SIG-M5 treated with dmso at 0.1 percent for 504 hours (cell line): ENCODE measurements at regions not wholly inside any gene's neighbourhood (a gene's known extent, or its start where the extent isn't known, plus 50 kb on each side); places are given as distances from the start of the nearest gene placed in this dataset.
"Not testable (repeated sequence)": the region's sequence is repeated elsewhere in the genome, so short reads cannot be mapped to it uniquely, and the experiment has no call there.

ENCODE experiments used
- DNase-seq: peaks from one replicate; lab custom pipeline; 2025; ENCODE audit not compliant: unreplicated experiment; lab: John Stamatoyannopoulos, UW

GRCh38 chr13:81610644-81611043 lies 1269.7 kb upstream of the SPRY2 start:
- DNase-seq = no peak

DNA sequence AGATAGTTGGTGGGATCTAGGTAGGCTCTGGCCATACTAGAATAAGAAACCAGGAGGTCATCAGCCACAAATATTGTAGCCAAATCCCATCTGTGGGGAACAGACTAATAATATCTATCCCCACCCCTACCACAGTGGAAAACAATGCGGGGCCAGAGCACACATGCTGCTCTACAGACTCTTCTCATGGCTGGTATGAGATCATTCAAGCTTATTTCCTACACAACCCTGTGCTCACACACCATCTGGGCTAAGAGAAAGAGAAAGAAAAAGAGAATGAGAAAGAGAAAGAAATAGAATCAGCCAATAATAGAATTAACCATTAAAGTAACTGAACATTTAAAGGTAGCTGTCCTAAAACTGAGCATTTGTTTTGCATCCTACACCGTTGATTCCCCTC lies 1268.4 kb upstream of the SPRY2 start:
- DNase-seq = no peak

DNA sequence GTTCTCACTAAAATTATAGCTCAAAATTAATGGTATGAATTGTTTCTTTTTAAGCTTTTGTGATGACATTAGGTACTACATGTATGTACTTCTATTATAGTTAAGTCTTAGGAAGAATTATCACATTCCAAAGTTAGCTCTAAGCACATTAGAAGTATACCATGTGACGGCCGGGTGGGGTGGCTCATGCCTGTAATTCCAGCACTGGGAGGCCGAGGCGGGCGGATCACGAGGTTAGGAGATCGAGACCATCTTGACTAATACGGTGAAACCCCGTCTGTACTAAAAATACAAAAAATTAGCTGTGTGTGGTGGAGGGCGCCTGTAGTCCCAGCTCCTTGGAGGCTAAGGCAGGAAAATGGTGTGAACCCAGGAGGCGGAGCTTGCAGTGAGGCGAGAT lies 1265.1 kb upstream of the SPRY2 start:
- no peak for DNase-seq

DNA sequence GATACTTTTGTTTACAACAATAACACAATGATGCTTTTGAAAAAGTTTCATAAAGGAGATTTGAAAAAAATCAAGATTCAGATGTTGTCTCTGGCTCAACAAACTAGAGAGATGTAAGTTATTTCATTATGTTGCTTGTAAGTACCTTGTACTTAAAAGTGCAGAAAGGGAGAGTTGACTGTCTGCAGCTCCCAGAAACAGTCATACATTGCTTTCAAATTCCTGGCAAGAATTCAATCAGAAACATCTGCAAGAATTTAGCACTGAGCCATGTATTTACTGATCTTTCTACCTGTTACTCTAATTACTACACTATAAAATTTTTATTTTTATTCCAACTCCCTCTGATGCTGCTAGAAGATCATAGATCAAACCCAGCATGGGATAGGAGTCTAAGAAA lies 1261.3 kb upstream of the SPRY2 start:
- DNase-seq = no peak

DNA sequence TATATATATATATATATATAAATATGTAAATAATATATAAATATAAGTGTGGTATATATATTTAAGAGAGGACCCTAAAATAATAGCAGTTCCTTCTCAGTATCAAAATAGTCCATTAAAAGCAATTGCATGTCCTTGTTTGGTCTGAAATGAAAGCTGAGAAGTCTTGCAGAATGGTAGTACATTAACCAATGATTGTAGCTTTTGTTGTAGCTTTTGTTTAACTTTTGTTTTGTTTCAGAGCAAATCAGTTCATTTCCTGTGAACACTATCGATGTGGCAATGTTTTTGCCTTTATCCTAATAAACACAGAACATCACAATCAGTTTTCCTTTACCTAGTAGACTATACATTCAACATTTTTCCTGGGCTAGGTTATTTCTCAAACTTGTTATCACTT lies 1256.2 kb upstream of the SPRY2 start:
- DNase-seq = no peak

DNA sequence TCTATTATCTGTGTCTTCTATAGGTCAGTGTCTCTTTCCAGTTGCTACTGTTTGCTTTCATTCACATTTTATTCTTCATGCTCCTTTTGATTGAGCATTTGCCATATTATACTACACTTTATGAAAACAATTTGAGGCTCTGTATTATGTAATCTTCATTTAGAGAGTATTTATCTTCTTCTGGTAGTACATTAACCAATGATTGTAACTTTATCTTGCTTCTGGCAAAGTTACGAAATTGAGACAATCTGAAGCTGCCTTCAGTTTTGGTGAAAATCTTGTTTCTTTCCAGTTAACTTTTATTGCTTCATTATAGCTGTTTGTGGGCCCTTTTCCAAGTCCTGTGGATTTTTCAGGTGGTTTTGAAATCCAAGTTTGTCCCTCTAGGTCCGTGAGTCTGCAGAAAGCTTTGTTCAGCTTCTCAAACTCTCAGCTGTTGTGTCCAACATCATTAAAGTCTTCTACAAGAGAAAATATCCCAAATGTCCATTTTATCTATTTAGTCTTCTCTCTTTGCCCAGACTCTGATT lies 1255.4 kb upstream of the SPRY2 start:
- DNase-seq = no peak

DNA sequence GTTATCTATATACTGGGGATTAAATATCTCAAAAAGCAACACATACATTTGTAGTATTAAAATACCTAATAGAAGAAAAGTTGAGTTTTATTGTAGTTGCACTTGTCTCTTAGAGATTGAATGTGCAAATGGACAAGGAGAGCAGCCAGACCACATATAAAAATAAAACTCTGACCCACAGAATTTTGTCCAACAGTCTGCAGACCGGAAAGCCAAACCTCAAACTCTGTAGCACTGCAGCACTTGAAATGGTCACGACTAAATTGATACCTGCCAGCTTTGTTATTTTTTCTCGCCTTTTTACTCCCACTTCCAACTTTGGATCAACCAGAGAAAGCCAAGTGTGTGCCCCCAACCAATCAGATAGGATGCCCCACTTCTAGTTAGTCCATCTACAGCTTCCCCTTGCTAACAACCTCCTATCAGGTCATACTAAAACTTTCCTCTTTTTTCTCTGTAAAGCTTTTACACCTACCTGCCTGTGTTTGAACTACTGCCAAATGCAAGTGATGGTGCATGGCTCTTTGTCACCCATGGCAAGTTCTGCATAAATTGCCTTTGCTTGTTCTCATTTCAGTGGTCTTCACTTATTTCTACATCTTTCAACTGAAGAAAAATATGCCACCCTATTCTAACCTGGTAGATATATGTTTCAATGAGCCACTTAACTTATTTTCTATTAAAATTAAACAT lies 1250.7 kb upstream of the SPRY2 start:
- DNase-seq = no peak

DNA sequence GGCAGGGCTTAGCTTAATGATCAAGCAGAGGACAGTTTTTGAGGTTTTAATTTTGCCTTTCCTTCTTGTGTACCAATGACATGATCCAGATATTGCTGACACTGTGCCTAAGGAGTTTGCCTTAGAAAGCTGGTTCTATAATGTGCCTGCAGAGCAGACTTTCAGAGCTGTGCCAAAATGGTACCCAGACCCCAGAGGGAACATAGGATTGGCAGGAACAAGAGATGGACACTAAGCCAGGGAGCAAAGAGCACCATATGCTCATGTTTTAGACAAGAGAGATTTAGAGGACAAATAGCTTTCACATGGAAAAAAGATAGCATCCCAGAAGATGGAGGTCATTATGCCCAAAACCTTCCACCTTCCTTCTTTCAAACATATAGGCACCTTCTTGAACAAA lies 1241.5 kb upstream of the SPRY2 start:
- DNase-seq = no peak

- no peak for DNase-seq
These were observed 1236.8 kb upstream of the SPRY2 start for GRCh38 chr13:81577601-81578195.

DNA sequence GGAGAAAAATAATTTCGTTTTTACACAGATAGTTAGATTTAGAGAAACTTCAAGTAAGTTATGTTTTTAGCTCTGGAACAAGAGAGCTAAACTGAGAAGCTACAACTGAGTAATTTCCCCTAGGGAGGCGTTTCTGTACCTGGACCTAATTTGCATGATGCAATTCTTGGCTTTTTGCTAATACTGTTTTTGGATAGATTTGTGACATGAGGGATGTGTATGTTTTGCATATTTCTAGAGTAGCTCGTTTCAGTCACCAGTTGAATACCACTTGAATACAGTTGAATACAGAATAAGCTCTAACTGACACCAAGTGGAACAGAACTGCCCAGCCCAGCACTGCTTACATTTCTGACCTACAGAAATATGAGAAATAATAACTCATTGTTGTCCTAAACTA lies 1227.9 kb upstream of the SPRY2 start:
- no peak for DNase-seq

GRCh38 chr13:81565849-81566248 lies 1224.9 kb upstream of the SPRY2 start:
- no peak for DNase-seq

DNA sequence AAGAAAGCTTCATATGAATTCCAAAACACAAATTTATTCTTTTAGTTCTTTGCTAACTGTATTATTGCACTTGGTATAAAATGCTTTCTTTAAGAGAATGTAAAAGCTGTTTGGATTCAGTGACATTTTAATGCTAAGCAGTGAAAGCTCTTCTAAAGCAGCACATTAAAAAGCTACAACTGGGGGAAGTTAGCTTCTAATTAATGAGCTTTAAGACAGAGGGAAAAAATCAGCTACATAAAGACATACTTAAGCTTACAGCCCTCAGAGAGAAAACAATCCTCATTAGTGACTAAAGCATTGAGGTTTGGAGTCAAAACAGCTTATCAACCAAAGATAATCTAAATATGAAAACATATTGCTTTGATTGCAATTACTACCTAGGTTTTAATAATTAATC lies 1222.2 kb upstream of the SPRY2 start:
- no peak for DNase-seq

GRCh38 chr13:81562598-81562997 lies 1221.7 kb upstream of the SPRY2 start:
- no peak for DNase-seq

- peak; percentile 67 for DNase-seq
These were observed 1210.1 kb upstream of the SPRY2 start for GRCh38 chr13:81551036-81551435.

- DNase-seq = not testable (repeated sequence)
These were observed 1205.4 kb upstream of the SPRY2 start for GRCh38 chr13:81546294-81546693.

DNA sequence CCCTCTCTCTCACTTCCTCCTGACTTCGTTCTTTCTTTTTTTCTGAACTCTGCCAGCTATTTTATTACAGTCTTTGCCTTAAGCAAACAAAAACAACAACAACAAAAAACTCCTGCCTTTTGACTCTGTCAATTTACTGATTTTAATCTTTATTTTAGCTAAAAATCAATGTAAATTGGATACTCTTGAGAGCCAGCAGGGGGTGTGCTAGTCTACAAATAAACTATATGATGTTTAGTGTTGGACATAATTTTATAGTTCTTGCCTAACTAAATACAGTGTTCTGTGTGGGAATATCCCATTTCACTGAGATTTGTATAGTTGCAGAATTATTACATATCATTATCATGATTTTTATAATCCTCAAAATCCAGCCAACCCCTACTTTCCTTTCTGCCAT lies 1199.9 kb upstream of the SPRY2 start:
- peak; percentile 35 for DNase-seq

DNA sequence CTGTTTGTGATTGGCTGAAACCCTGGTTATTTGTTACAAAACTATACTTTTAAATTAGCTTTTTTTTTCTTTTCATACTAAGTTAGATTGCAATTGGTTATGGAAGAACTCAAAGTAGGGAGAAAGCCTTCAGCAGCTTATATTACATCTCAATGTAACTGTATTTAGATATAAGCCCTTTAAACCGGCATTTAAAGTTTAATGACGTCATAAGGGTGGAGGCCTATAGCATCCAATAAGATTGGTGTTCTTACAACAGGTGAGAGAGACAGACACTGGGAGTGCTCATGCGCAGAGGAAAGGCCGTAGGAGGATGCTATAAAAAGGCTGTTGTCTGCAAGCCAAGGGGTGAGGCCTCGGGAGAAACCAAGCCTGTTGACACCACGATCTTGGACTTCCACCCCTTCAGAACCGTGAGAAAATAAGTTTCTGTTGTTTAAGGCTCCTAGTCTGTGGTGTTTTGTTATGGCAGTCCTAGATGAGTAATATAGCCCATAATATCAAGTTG lies 1198.8 kb upstream of the SPRY2 start:
- DNase-seq = no peak

DNA sequence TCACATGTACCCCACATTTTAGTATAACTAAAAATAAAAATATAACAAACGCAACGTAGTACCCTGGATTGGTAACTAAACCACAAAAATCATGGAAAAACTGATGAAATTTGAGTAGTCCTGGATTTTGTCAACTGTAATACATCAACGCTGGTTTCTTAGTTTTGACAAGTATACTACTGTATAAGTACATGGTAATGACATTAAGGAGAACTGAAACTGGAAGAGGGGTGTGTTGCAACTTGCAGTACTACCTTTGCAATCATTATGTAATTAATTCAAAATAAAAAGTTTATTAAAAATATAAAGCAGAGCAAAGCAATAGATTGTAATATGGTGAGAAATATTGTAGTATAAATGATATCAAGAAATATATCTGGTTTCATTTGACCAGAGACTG lies 1158.0 kb upstream of the SPRY2 start:
- DNase-seq = peak; percentile 68

- DNase-seq = no peak
These were observed 1152.2 kb upstream of the SPRY2 start for GRCh38 chr13:81493144-81493543.

DNA sequence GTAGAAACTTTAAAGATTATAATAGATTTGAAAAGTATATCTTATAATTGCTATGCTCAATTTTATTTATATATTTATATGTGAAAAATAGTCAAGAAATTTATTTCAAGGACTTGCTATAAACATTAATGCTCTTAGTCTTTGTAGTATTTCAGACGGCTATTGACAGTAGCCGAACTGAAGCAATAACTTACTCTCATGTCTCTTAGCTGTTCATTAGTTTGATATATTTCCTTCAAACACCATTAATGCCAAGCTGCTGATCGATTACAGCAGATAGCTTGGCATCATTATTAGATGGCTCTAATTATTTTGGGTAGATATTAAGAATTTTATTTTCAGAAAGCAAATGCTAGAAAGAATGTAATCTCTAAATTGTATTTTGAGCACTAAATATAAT lies 1151.5 kb upstream of the SPRY2 start:
- DNase-seq = no peak

- DNase-seq = no peak
These were observed 1147.1 kb upstream of the SPRY2 start for GRCh38 chr13:81488021-81488420.

DNA sequence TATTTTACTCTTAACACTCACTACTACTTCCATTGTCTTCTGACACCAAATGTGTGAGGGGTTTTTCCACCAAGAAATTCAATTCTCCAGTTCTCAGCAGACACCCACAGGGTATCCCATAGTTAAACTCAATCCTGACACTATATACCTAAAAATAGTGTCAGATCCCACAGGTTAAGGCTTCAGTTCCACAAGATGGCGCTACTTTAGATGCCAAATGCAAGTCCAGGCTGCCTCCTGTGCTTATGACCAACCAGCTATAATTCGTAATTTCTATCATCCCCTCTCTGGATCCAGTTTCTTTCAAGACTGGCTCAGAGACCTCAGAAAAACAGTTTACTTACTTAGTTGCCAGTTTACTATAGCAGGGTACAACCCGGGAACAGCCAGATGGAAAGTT lies 1146.2 kb upstream of the SPRY2 start:
- peak; percentile 14 for DNase-seq

- DNase-seq = no peak
These were observed 1139.7 kb upstream of the SPRY2 start for GRCh38 chr13:81480634-81481033.
